ENCODE measurements at regions not wholly inside any gene's neighbourhood (a gene's known extent, or its start where the extent isn't known, plus 50 kb on each side); places are given as distances from the start of the nearest gene placed in this dataset.

DNA sequence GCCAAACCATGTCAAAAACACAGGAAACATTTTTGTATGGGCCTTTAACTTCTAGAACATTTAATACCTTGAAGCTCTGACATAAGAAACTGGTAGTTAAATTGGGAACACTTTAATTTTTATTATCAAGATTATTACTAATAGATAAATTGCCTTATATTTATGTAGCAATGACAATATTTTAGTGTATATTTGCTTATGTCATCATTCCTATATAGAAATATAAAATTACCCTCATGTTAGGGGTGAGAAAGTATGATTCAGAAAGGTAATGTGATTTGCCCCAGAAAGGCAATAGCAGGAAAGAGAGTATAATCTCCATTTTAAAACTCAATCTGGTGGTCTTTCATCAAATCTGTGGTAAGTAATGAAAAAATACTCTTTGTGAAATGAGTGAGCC is 147.4 kb downstream of the IL15 start:
- intact Hi-C loops (cut with DNase I), result no loop called here
- DNase-seq, result no peak

DNA sequence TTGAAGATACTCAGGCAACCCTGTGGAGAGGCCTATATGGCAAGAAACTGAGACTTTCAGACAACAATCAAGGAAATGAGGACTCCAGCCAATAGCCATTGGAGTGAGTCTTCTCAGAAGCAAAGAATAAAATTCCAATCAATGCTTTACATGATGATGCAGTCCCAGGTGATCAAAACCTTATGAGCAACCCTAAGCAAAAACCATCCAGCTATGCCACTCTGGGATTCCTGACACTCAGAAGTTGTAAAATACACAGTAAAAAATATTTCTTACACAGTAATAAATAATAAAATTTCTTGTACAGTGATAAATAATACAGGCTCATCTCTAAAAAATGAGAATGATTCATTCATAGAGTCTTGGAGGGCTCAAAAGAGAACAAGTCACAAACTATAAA is 150.6 kb downstream of the IL15 start:
- DNase-seq, result no peak
- intact Hi-C loops (cut with DNase I), result no loop called here

DNA sequence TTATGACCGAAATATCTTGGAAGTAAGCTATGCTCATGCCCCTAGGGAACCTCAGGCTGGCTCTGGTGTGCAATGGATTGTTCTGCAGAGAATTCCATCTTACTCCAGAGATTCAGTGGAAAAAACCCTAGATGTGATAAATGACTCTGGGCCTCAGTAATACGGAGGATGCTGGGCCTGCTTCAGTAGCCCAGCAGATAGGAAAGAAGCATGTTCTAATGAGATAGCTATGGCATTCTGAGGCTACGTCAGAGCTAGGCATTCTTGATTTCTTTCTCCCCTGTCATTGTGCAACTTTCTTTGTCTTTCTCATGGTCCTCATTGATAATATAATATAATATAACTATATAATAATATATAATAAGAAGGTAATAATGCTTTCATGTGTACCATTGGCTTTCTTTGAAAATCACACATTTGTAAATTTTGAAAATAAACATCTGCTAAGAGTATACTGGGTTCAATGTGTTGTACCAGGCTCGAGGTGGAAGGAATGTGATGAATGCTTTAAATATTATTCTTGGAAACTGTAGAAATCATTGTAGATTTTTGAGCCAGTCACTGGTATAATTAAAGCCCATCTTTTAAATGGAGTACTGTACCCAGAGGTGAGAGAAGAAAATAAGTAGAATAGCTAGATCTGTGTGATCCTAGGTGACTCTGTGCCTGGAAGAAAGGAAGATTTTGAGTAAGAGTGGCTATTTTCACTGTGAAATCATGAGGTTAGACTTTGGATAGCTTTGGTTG is 152.0 kb downstream of the IL15 start:
- DNase-seq, result no peak
- intact Hi-C loops (cut with DNase I), result no loop called here

DNA sequence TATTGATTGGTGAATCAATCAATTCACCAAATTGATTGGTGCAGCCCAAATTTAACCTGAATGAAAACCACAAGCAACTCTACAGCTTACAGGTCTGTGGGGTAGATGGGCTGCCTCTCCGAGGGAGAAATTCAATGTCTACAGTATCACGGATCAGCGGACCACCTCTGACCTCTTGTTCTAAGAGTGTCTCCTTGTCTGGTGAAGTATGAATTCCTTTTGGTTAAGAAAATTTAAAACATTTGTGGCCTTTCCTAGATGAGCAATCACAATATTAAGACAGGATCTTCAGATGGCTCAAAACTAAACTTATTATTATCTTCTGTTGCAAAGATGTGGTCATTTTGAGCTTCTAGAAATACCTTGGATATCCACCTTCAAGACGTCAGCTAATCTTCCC is 153.3 kb downstream of the IL15 start:
- intact Hi-C loops (cut with DNase I), result no loop called here
- no peak for DNase-seq

DNA sequence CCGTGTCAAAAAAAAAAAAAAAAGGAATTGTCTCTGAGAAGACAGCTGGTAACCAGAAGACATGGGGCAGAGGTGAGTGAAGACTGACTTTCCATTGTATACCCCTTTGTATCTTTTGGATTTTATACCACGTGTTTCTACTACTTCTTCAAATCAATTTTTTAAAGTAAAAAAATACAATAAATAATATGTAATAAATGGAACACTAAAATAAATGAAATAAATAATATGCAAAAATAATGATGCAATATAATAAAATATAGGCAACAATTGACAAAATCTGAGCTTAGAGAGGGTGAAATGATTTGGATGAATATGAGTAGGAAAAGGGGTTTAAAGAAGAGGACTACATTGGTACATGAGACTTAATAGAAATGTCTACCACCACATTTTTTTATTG is 155.8 kb downstream of the IL15 start:
- no peak for DNase-seq
- intact Hi-C loops (cut with DNase I), result no loop called here

DNA sequence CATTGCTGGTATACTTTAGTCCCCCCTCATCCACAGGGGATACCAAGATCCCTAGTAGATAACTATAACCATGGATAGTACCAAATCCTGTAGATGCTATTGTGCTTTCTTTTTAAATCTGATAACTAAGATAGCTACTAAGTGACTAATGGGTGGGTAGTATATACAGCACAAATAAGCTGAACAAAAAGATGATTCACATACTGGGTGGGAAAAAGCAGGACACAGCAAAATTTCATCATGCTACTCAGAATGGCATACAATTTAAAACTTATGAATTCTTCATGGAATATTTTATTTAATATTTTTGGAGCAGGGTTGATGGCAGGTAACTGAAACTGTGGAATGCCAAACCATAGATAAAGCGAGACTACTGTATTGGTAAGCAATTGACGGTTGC is 161.6 kb downstream of the IL15 start:
- DNase-seq, result no peak
- intact Hi-C loops (cut with DNase I), result no loop called here

DNA sequence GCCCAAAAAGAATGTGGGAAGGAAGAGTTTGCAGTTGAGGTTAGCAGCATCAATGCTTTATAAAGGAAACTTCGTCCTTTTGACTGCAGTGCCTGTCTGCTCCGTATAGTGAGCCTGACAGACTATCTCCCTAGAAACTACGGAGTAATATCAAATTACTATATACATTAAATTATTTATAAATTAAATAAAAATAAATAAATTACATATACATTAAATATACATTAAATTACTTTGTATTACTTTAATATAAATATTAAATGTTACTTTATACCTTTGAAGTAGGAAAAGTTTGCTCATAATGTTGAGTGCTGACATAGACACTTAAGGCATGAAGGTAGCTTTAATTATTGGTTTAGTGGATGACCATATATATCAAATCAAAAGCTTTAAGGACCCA is 165.2 kb downstream of the IL15 start:
- intact Hi-C loops (cut with DNase I), result no loop called here

DNA sequence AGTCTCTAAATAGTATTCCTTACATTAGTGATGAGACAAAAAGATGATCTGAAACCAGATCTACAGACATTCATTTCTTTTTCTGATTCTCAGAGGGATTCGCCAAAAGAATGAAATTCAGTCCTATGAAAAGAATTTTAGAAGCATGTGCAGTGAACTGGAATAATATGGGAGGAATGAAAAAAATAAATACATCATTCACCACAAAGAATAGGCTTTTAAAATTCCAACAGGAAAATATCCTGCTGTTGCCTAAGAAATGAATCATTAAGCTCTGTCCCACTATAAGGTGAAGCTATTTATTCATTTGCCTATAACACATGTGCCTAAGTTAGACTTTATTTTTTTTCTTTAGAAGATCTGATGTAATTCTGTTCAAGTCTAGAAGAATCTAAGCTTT is 165.9 kb downstream of the IL15 start:
- intact Hi-C loops (cut with DNase I), result no loop called here
- no peak for DNase-seq

More for the DNA sequence above, 165.2 kb downstream of the IL15 start:
- no peak for DNase-seq

DNA sequence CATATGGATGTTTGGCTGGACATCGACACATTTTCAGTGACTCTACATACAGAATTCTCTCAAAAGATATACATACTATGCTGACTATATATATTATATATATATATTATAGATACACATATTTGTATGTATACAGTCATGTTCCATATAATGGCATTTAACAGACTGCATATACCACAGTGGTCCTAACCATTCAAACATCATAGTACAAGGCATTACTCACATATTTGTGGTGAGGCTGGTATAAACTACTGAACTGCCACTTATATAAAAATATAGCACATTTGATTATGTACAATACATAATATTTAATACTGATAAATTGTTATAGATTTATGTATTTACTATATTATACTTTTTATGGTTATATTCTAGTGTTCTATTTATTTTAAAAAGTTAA is 168.5 kb downstream of the IL15 start:
- intact Hi-C loops (cut with DNase I), result no loop called here
- no peak for DNase-seq

DNA sequence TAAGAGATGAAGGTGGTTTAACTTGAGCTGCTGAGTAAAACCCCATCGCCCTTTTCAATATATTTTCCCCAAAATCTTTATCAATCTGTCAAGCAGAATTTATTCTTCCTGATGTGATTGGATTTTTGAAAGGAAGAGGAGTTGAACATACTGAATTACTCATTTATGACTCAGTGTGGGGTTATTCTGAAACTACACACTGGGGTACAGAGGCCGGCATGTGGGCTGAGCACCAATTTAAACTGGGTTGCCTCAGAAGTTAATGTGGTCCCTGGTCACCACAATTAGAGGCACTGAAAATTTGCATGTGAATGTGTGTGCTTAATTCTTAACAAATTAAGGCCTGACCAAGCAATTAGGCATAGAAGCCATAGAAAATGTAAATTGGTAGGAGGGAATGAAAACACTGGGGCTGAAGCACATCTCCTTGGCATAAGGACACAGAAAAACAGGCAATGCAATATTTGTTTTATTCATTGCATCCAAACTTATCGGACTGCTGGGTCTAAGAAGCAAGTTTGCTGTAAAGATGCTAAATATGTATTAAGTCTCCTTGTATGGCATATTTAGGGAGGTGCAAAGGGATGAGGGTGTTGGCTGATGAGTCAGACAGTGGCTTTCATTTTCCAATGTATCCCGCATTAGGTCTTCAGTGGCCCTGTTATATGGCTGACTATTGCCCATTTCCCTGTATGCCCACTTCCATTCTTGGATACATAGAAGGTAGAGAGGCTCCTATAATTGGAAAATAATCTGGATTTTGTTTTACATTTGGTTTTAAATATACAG is 170.9 kb downstream of the IL15 start:
- DNase-seq, result peak in 10 of 42 donors; percentile 4 to 67 (median 18)
- intact Hi-C loops (cut with DNase I), result no loop called here

DNA sequence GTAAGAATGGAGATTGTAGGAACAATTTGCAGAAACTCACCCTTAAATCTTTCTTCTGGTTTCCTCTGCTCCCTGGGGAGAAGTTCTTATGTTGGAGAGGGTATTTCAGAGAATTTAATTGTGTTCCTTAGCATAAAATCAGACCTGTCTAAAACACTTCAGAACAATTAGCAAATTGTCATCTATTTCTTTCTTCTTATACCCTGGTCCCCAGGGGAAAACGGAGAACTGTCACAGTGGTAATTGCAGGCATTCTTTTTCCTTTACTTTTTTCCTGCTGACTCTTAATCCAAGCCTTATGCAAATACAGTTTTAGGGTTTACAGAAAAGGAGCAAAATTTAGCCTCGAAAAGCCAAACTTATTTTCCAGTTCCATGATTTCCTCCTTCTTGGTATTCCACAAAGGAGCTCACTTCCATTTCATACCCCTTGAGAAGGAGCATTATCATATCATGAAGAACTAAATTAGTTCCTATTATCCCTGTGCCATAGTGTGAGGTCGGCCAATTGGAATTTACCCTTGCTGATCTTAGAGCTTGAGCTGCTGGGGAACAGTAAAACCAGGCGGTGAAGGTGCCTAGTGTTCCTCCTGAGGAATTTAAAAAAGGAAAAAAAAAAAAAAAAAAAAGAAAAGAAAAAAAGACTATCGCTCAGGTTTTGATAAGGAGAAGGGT is 173.8 kb downstream of the IL15 start:
- intact Hi-C loops (cut with DNase I), result no loop called here
- no peak for DNase-seq

DNA sequence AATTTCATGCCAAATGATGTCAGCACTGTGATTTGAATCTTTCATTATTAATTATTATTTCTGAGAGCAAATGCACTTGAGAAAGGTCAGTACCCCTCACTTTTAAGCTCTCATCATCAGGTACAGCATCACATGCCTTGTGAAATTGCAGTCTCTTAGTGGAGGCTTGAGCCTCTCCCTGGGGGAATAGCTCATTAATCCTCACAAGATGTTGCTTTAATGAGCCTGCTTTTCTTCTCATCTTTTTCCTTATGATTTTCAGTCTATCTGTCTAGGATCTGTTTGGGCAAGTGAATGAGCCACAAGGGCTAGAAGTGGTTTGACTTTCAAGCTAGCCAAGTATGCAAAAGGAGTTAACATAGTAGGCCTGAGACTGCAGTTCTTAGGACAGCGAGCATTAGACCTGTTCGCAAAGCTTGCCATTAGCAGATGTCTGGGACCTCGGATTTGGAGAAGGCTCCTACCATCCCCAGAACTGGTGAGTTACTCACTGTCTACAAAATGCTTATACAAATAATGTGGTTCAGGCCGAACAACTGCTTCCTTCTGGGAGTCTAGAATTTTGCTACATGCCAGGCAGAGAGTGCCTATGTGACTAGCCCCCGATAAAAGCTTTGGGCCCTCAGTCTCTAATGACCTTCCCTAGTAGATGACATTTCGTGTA is 174.5 kb downstream of the IL15 start:
- intact Hi-C loops (cut with DNase I), result no loop called here
- no peak for DNase-seq

DNA sequence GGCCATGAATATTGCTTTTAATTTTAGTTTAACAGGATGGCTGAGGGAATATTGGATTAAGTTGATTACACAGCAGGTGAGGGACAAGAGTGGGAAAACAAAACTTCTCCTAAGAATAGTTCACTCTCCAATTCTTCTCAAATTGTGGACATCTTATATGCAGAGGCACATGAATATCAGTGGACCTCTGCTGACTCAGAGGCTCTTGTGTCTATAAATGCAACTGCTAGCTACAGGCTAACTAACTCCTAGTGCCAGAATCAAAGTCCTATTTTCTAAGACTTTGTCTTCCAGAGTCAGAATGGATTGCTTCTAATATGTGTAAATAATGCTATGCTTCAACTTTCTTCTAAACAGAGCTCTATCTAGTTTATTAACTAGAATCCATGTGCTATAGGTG is 175.8 kb downstream of the IL15 start:
- no peak for DNase-seq
- intact Hi-C loops (cut with DNase I), result no loop called here

DNA sequence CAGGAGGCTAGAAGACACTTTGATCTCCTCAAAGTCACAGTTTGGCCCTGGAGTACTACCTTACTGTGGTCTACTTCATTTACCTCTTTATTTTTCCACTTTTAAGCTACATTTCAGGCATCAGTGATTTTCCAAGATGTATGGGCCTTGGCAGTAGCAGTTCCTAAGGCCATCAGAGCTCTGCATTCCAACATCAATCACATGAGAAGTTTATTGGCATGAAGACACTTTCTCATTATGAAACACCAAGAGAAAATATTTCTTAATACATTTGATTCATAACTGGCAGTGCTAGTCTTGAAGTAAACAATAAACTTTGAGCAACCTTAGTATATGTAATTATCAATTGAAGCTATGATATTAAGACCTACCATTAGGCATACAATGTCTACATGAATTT is 178.1 kb downstream of the IL15 start:
- intact Hi-C loops (cut with DNase I), result no loop called here
- DNase-seq, result no peak

DNA sequence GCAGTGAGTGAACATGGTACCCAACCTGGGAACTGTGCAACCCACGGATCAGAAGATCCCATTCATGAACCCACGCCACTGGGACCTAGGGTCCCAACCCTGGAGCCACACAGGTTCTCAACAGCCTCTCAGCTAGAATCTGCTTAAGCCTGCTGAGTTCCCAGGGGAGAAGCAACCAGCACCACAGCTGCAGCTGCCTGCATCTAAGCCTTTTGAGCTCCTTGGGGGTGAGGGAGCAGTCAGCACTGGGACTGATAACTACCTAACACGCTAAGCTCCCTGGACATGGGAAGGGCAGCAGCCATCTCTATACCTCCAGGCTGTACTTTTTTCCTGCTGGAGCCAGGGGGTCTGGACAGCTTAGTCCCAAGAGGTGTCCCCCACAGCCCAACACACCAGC is 179.3 kb downstream of the IL15 start:
- intact Hi-C loops (cut with DNase I), result no loop called here

DNA sequence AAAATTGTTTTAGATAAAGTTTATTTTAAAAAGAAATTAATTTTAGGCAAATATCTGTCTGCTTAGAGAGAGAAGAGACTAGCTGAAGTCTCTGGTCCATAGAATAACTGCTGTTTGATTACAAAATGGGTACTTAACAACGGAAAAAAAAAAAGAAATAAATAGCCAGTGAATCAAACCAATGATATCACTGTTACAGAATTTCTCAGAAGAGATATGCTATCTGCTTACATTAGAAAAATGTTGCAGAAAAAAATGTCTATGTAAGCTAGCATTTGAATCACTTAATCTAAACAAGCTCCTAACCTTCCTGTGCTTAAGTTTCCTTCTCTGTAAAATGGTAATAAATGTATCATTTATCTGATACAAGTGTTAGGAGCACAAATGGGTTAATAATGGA is 189.9 kb downstream of the IL15 start:
- intact Hi-C loops (cut with DNase I), result no loop called here
- no peak for DNase-seq

More for the DNA sequence above, 179.3 kb downstream of the IL15 start:
- DNase-seq, result no peak

DNA sequence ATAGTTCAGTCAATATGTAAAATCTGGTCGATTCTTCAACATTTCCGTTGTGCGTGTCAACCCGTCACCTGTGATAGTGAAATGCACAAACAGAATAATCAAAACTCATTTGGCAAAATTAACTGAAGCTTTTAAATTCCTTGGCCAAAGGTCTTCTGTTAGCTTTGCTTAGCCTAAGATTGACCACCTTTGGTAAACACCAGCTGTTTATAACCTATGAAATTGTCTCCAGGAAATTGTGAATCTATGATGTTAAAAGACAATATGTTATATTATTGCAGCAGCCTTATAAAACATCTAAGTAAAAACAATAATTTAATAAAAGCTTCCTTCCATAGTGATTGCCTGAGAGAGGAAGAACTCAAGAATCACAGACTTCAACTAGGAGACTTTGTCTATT is 196.8 kb downstream of the IL15 start:
- DNase-seq, result no peak
- intact Hi-C loops (cut with DNase I), result no loop called here

DNA sequence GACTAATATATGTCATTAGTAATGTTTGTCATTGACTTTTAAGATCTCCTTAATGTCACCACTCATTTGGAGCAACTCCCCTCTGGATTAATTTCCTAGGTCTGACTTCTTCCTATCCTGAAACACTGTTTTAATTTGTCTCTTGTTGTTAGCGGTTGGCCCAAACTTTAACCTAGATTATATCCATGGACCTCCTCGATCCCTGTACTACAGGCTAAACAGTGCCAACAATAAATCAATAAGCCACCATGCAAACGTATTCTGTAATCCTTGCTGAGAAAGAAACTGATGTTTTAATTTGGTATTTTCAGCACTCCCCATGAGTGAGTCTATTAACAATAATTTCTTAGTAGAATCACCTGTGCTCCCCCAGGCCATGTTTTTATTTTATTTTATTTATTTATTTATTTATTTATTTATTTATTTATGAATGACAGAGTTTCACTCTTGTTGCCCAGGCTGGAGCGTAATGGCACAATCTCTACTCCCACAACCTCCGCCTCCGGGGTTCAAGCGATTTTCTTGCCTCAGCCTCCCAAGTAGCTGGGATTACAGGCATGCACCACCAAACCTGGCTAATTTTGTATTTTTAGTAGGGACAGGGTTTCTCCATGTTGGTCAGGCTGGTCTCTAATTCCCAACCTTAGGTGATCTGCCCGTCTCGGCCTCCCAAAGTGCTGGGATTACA is 204.1 kb downstream of the IL15 start:
- no peak for DNase-seq
- intact Hi-C loops (cut with DNase I), result no loop called here

DNA sequence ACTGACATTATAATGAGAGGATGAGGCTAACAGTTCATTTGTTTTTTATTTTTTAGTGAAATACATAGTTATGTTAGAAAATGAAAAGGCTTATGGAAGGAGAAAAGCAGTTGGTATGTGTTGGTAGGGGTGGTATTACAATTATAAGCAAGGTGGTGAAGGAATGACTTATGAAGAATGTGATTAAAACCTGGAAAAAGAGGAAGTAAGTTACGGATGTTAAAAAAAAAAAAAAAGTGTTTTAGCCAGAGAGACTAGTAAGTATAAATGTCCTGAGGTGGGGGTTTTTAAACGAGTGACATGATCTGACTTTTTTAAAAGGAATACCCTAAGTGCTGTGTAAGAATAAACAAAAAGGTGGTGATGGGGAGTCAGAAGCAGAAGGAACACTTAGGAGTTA is 206.8 kb downstream of the IL15 start:
- no peak for DNase-seq
- intact Hi-C loops (cut with DNase I), result no loop called here

All from head of caudate nucleus (tissue), 42 donors.